ENCODE measurements at regions not wholly inside any gene's neighbourhood (a gene's known extent, or its start where the extent isn't known, plus 50 kb on each side); places are given as distances from the start of the nearest gene placed in this dataset.
"Not testable (repeated sequence)": the region's sequence is repeated elsewhere in the genome, so short reads cannot be mapped to it uniquely, and the experiment has no call there.

DNA sequence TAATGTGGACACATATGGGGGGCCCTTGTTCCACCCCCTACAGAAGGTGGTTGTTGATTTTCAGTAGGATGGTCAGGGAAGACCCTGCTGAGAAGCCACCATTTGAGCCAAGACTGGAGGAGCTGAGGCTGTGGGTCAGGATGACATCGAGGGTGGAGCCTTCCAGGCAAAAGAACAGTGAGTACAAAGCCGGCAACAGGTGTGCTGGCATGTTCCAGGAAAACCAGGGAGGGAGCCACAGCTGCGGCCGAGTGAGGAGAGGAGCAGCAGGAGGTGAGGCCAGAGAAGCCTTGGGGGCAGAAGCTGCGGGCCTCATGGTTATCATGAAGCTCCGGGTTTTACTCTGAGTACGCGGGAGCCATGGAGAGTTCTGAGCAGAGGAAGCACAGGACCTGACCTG, 126.9 kb upstream of the SULF2 start:
- H3K4me3 ChIP-seq (ENCODE audit: low read length in 2 of 2); H3K27me3 ChIP-seq (ENCODE audit: insufficient read depth, low read length); H3K9me3 ChIP-seq (ENCODE audit: control insufficient read depth in 1 of 2, low read length in 2 of 2); H3K4me1 Mint-ChIP-seq; intact Hi-C loops (cut with micrococcal nuclease); H3K4me3 Mint-ChIP-seq; H3K4me1 ChIP-seq (ENCODE audit: insufficient read depth, low read length); H3K27ac Mint-ChIP-seq; DNase-seq; H3K36me3 ChIP-seq (ENCODE audit: insufficient read depth, low read length); H3K27ac ChIP-seq (ENCODE audit: low read depth, low read length); POLR2A ChIA-PET (ENCODE audit: partially characterized antibody); CTCF ChIA-PET (ENCODE audit: partially characterized antibody); H3K36me3 Mint-ChIP-seq: not testable (repeated sequence)
- Mint-ChIP-seq H3K9me3 (peaks cover 3 to 13% (median 6%) of the 10 kb centered on the region in 8 donors), H3K27me3 (peaks cover 14 to 33% of the 10 kb centered on the region in 2 donors)

- H3K27me3 ChIP-seq (ENCODE audit: insufficient read depth, low read length); CTCF ChIA-PET (ENCODE audit: partially characterized antibody); H3K27ac ChIP-seq (ENCODE audit: low read depth, low read length): not testable (repeated sequence)
These were observed 124.6 kb upstream of the SULF2 start for GRCh38 chr20:47909696-47910369.

DNA sequence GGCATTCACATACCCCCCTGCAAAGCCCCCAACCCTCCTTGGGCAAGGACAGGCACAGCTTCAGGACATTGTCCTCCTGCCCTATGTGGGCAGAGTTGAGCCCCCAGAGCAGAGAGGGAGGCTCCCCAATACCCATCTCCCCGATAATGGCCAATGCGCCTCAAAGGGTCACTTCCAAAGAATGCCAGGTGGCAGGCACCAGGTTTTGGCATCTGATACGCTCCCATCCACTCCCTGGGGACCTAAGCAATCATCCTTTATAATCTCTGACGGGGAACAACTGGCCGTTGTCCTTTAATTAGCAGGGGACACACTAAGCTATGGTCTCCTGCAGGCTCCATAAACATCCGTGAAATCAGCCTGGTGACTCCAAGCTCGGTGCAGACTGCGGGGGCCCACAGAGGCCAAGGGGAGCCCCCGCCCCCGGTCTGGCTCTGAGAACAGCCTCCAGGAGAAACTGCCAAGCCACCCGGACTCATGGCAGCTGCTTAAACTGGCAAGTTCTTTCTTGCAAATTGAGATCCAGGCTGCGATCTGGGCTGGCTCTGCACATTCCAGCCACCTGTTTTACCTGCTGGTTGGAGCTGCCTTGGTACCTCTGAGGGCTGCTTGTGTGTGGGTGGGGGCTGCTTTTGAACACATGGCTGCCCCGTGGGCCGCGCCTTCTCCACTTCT, 123.2 kb upstream of the SULF2 start:
- H3K4me1 Mint-ChIP-seq; H3K4me1 ChIP-seq (ENCODE audit: insufficient read depth, low read length); H3K36me3 Mint-ChIP-seq; DNase-seq; H3K27me3 ChIP-seq (ENCODE audit: insufficient read depth, low read length); POLR2A ChIA-PET (ENCODE audit: partially characterized antibody); H3K4me3 ChIP-seq (ENCODE audit: low read length in 2 of 2); H3K27ac Mint-ChIP-seq; intact Hi-C loops (cut with micrococcal nuclease); H3K9me3 Mint-ChIP-seq; H3K36me3 ChIP-seq (ENCODE audit: insufficient read depth, low read length); H3K27ac ChIP-seq (ENCODE audit: low read depth, low read length); CTCF ChIA-PET (ENCODE audit: partially characterized antibody); H3K4me3 Mint-ChIP-seq; H3K9me3 ChIP-seq (ENCODE audit: control insufficient read depth in 1 of 2, low read length in 2 of 2): not testable (repeated sequence)
- H3K27me3 Mint-ChIP-seq, result peaks cover 12 to 30% of the 10 kb centered on the region in 2 donors

More at GRCh38 chr20:47909696-47910369, 124.6 kb upstream of the SULF2 start:
- H3K4me1 Mint-ChIP-seq; H3K36me3 ChIP-seq (ENCODE audit: insufficient read depth, low read length); DNase-seq; H3K27ac Mint-ChIP-seq; H3K9me3 Mint-ChIP-seq; H3K4me3 ChIP-seq (ENCODE audit: low read length in 2 of 2); POLR2A ChIA-PET (ENCODE audit: partially characterized antibody); H3K36me3 Mint-ChIP-seq; H3K4me1 ChIP-seq (ENCODE audit: insufficient read depth, low read length); H3K4me3 Mint-ChIP-seq; H3K9me3 ChIP-seq (ENCODE audit: control insufficient read depth in 1 of 2, low read length in 2 of 2); intact Hi-C loops (cut with micrococcal nuclease): not testable (repeated sequence)
- peaks cover 12 to 30% of the 10 kb centered on the region in 2 donors for H3K27me3 Mint-ChIP-seq

DNA sequence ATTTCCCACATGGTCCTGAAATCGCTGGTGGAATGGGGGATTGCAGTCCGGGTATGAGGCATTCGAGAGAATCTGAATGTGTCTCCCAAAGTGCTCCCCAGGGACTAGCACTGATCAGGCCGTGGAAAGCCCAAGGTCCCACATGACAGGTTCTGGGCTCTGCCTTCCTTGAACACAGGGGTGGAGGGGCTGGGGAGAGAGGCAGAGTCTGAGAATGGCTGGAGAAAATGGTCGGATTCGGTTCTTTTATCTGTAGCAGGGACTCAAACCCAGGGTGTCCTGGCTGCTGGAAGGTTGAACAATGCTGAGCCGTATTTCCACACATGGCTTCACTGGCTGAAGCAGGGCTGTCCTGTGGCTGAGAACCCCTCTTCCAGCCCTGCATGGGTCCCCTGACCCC, 122.7 kb upstream of the SULF2 start:
- peaks cover 7 to 24% of the 10 kb centered on the region in 2 donors for H3K27me3 Mint-ChIP-seq
- H3K9me3 Mint-ChIP-seq; H3K9me3 ChIP-seq (ENCODE audit: control insufficient read depth in 1 of 2, low read length in 2 of 2); H3K4me3 ChIP-seq (ENCODE audit: low read length in 2 of 2); intact Hi-C loops (cut with micrococcal nuclease); H3K4me3 Mint-ChIP-seq; H3K4me1 ChIP-seq (ENCODE audit: insufficient read depth, low read length); H3K27me3 ChIP-seq (ENCODE audit: insufficient read depth, low read length); H3K36me3 Mint-ChIP-seq; DNase-seq; H3K4me1 Mint-ChIP-seq; POLR2A ChIA-PET (ENCODE audit: partially characterized antibody); H3K27ac ChIP-seq (ENCODE audit: low read depth, low read length); H3K27ac Mint-ChIP-seq; H3K36me3 ChIP-seq (ENCODE audit: insufficient read depth, low read length): not testable (repeated sequence)
- CTCF ChIA-PET (ENCODE audit: partially characterized antibody), result interaction anchor here (0.6 kb wide), 1 partner anchor 97 kb away, joined by 3 read pairs; no protein-coding TSS in a partner anchor

GRCh38 chr20:47907031-47907675, 121.9 kb upstream of the SULF2 start:
- Histone ChIP-seq H3K36me3 (ENCODE audit: insufficient read depth, low read length) (no peaks in the 10 kb centered on the region), H3K27ac (ENCODE audit: low read depth, low read length) (no peak overlapping the region), H3K4me1 (ENCODE audit: insufficient read depth, low read length) (no peaks in the 10 kb centered on the region), H3K4me3 (ENCODE audit: low read length in 2 of 2) (no peak overlapping the region), H3K9me3 (ENCODE audit: control insufficient read depth in 1 of 2, low read length in 2 of 2) (no peaks in the 10 kb centered on the region), H3K27me3 (ENCODE audit: insufficient read depth, low read length) (no peaks in the 10 kb centered on the region)
- Mint-ChIP-seq H3K4me3 (no peak overlapping the region), H3K27me3 (peaks cover 6 to 23% of the 10 kb centered on the region in 2 donors), H3K36me3 (no peaks in the 10 kb centered on the region), H3K27ac (no peak overlapping the region), H3K9me3 (no peaks in the 10 kb centered on the region), H3K4me1 (no peaks in the 10 kb centered on the region)
- intact Hi-C loops (cut with micrococcal nuclease), result no loop called here
- POLR2A ChIA-PET (ENCODE audit: partially characterized antibody), result no interaction called here
- CTCF ChIA-PET (ENCODE audit: partially characterized antibody), result interaction anchor here (0.6 kb wide), 1 partner anchor 98 kb away, joined by 3 read pairs; no protein-coding TSS in a partner anchor
- DNase-seq, result no peak

DNA sequence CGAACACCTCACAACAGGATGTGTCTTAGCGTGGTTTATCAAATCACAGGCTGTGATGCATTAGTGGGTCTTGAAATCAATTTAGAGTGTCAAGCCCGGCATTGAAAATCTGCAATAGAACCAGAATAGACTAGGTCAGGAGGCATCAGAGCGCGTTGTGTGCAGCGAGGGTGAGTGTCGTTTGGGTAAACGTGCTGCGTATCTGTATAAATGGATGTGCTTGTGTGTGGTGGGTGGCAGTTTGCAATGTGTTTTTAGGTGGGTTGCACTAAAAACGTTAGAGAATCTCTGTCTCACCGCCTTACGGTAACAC, 121.0 kb upstream of the SULF2 start:
- Histone ChIP-seq H3K9me3 (ENCODE audit: control insufficient read depth in 1 of 2, low read length in 2 of 2) (no peaks in the 10 kb centered on the region), H3K4me1 (ENCODE audit: insufficient read depth, low read length) (no peaks in the 10 kb centered on the region), H3K27ac (ENCODE audit: low read depth, low read length) (no peak overlapping the region), H3K36me3 (ENCODE audit: insufficient read depth, low read length) (no peaks in the 10 kb centered on the region), H3K4me3 (ENCODE audit: low read length in 2 of 2) (no peak overlapping the region), H3K27me3 (ENCODE audit: insufficient read depth, low read length) (no peaks in the 10 kb centered on the region)
- Mint-ChIP-seq H3K9me3 (no peaks in the 10 kb centered on the region), H3K4me1 (no peaks in the 10 kb centered on the region), H3K4me3 (no peak overlapping the region), H3K36me3 (no peaks in the 10 kb centered on the region), H3K27ac (no peak overlapping the region), H3K27me3 (peaks cover 6 to 18% of the 10 kb centered on the region in 2 donors)
- ChIA-PET CTCF (ENCODE audit: partially characterized antibody) (no interaction called here), POLR2A (ENCODE audit: partially characterized antibody) (no interaction called here)
- intact Hi-C loops (cut with micrococcal nuclease), result no loop called here
- DNase-seq, result no peak

GRCh38 chr20:47905628-47906347, 120.5 kb upstream of the SULF2 start:
- Mint-ChIP-seq H3K9me3 (no peaks in the 10 kb centered on the region), H3K4me1 (no peaks in the 10 kb centered on the region), H3K27ac (no peak overlapping the region), H3K36me3 (no peaks in the 10 kb centered on the region), H3K4me3 (no peak overlapping the region), H3K27me3 (peaks cover 6 to 16% of the 10 kb centered on the region in 2 donors)
- Histone ChIP-seq H3K9me3 (ENCODE audit: control insufficient read depth in 1 of 2, low read length in 2 of 2) (no peaks in the 10 kb centered on the region), H3K27ac (ENCODE audit: low read depth, low read length) (no peak overlapping the region), H3K4me1 (ENCODE audit: insufficient read depth, low read length) (no peaks in the 10 kb centered on the region), H3K36me3 (ENCODE audit: insufficient read depth, low read length) (no peaks in the 10 kb centered on the region), H3K27me3 (ENCODE audit: insufficient read depth, low read length) (no peaks in the 10 kb centered on the region), H3K4me3 (ENCODE audit: low read length in 2 of 2) (no peak overlapping the region)
- POLR2A ChIA-PET (ENCODE audit: partially characterized antibody), result no interaction called here
- no peak for DNase-seq
- intact Hi-C loops (cut with micrococcal nuclease), result no loop called here
- CTCF ChIA-PET (ENCODE audit: partially characterized antibody), result no interaction called here
